A549 (cell line): ENCODE measurements at regions not wholly inside any gene's neighbourhood (a gene's known extent, or its start where the extent isn't known, plus 50 kb on each side); places are given as distances from the start of the nearest gene placed in this dataset.

Experiments
- CTCF ChIP-seq: fragments of >200 bp; sonication (Bioruptor Twin); formaldehyde crosslinking; IDR thresholded peaks from 3 replicates; pipeline ENCODE4 v1.5.1; 2016
- ELK1 ChIP-seq: fragments of 150-350 bp; IDR thresholded peaks from 2 replicates; pipeline ENCODE4 v1.6.1; 2014; ENCODE audit warnings: low read depth, mild to moderate bottlenecking, low read length
- KDM5A ChIP-seq: fragments of 200-600 bp; sonication (generic); IDR thresholded peaks from 2 replicates; pipeline ENCODE4 v1.6.1; 2016; ENCODE audit warnings: antibody characterized with exemption, mild to moderate bottlenecking

- TF ChIP-seq ELK1 (no peak), CTCF (no peak), KDM5A (no peak)
These were observed 133.2 kb downstream of the PROX1 start for GRCh38 chr1:214120951-214121350.
